CD4-positive, CD25-positive, alpha-beta regulatory T cell (primary cell): ENCODE measurements at regions not wholly inside any gene's neighbourhood (a gene's known extent, or its start where the extent isn't known, plus 50 kb on each side); places are given as distances from the start of the nearest gene placed in this dataset.
A peak's percentile ranks its signal among the peaks of the same experiment; 100 is the strongest.

Experiments
- ATAC-seq, 2 donors: fragments of 150-1000 bp; cut with Tn5 transposase; one replicate each; pipeline ENCODE4 v1.10.0; 2021; ENCODE audit warnings: low read depth in 2 of 2, moderate number of reproducible peaks in 2 of 2, moderate library complexity in 1 of 2
- DNase-seq, 3 donors: peaks; one replicate each; pipeline versions ENCODE4 v3.0.0 to v3.0.0-alpha.2; 2012 to 2022; ENCODE audit warnings: mixed read lengths in 1 of 3
- H3K27ac ChIP-seq: one replicate; pipeline ENCODE4 v1.7.0; 2013; ENCODE audit warnings: mild to moderate bottlenecking, low read length; ENCODE audit not compliant: insufficient read depth, poor library complexity, severe bottlenecking
- H3K27me3 ChIP-seq: one replicate; pipeline ENCODE4 v1.7.0; 2013; ENCODE audit warnings: low read length; ENCODE audit not compliant: control insufficient read depth, insufficient read depth
- H3K36me3 ChIP-seq: one replicate; pipeline ENCODE4 v1.7.0; 2013; ENCODE audit warnings: mild to moderate bottlenecking, low read length, moderate library complexity; ENCODE audit not compliant: control insufficient read depth, insufficient read depth
- H3K4me1 ChIP-seq: 2 replicates; pipeline ENCODE4 v1.7.0; 2013; ENCODE audit warnings: mild to moderate bottlenecking, low read length; ENCODE audit not compliant: insufficient read depth, control insufficient read depth, poor library complexity, severe bottlenecking
- H3K4me3 ChIP-seq: one replicate; pipeline ENCODE4 v1.7.0; 2013; ENCODE audit warnings: low read depth, mild to moderate bottlenecking, low read length, moderate library complexity
- H3K9me3 ChIP-seq, 2 experiments: 1 replicate in 1 of 2; 2 replicates in 1 of 2; pipeline ENCODE4 v1.7.0; 2013; ENCODE audit warnings: low read length in 2 of 2, mild to moderate bottlenecking in 1 of 2, moderate library complexity in 1 of 2; ENCODE audit not compliant: control insufficient read depth in 2 of 2
- H3K27ac Mint-ChIP-seq, 3 donors: one replicate each; pipeline ENCODE4 v1.8.0; 2020 to 2022; ENCODE audit warnings: mild to moderate bottlenecking in 3 of 3, mixed read lengths in 3 of 3, moderate library complexity in 2 of 3
- H3K27me3 Mint-ChIP-seq: one replicate; pipeline ENCODE4 v1.8.0; 2022; ENCODE audit warnings: mild to moderate bottlenecking, mixed read lengths
- H3K36me3 Mint-ChIP-seq: one replicate; pipeline ENCODE4 v1.8.0; 2020; ENCODE audit warnings: mixed read lengths
- H3K4me1 Mint-ChIP-seq, 4 donors: one replicate each; pipeline ENCODE4 v1.8.0; 2020 to 2022; ENCODE audit warnings: mixed read lengths in 4 of 4, mild to moderate bottlenecking in 1 of 4
- H3K4me3 Mint-ChIP-seq, 4 donors: one replicate each; pipeline ENCODE4 v1.8.0; 2020 to 2022; ENCODE audit warnings: mild to moderate bottlenecking in 4 of 4, mixed read lengths in 4 of 4, moderate library complexity in 3 of 4
- H3K9me3 Mint-ChIP-seq, 7 donors: one replicate each; pipeline ENCODE4 v1.8.0; 2020 to 2022; ENCODE audit warnings: mixed read lengths in 7 of 7, mild to moderate bottlenecking in 3 of 7, moderate library complexity in 2 of 7

DNA sequence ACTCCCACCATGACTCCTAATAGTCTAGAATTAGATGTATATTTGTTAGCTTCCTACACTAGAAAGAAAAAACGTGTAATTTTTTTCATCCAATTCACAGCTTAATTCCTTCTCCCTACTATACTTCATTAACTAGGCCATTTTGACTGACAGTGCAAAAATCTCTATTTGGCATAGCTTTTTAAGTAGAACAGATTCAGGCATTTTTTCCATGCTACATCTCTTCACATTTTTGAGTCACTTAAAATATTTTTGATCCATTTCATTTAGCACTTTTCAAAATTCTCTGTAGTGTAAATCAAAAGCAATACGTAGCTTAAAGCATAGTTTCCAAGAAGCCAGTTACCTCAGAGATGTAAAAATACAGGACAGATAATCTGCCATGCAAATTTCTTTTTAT, 391.1 kb upstream of the NPVF start:
- Mint-ChIP-seq H3K27ac (no peak overlapping the region), H3K27me3 (peaks cover 5% of the 10 kb centered on the region), H3K36me3 (no peaks in the 10 kb centered on the region), H3K4me3 (no peak overlapping the region), H3K4me1 (peaks cover 0 to 17% (median 12%) of the 10 kb centered on the region in 4 donors), H3K9me3 (peaks cover 0 to 2% (median 0%) of the 10 kb centered on the region in 7 donors)
- Histone ChIP-seq H3K36me3 (no peaks in the 10 kb centered on the region), H3K4me3 (no peak overlapping the region), H3K27me3 (no peaks in the 10 kb centered on the region), H3K4me1 (peaks cover 7% of the 10 kb centered on the region), H3K9me3 (no peaks in the 10 kb centered on the region), H3K27ac (no peak overlapping the region)
- DNase-seq = no peak
- ATAC-seq = no peak

DNA sequence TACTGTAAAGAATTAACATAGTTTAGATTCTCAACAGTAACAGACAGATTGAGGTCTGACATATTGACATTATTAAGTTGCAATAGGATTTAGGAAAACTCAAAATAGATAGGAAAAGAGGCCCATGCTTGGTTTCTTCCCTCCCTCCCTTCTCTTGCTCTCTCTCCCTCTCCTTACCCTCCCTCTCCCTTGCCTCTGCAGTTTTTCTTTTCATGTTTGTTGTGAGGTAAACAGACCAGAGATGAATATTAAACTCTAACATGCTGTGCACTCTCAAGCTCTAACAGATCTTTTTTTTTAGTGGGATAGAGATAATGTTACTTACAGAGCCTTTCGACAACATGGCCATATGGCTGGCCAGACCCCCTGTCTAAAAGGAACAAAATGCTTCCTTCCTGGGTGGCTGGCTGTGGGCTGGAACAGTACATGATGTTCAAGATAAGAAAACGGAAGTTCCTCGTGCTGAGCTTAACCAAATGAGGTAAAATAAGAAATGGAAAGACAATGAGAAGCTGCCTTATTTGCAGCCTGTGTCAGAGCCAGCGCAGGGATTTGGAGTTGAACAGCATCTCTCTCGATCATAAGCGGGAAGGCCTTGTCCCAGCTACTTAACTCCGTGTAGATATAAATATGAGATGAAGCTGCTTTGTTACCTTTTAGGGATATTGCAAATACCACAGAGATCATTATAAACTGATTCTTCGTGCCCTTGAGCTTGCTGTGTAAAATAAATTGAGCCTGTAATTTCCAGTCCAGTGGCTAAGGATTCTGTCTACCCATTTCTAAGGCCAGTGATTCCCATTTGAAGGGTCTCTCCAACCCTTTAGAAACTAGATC, 391.9 kb upstream of the NPVF start:
- H3K9me3 ChIP-seq = no peaks in the 10 kb centered on the region
- no peaks in the 10 kb centered on the region for H3K27me3 ChIP-seq
- no peaks in the 10 kb centered on the region for H3K36me3 Mint-ChIP-seq
- peak overlapping the region; percentile 37 to 95 (median 60) for H3K27ac Mint-ChIP-seq
- H3K4me3 Mint-ChIP-seq = peak overlapping the region in 2 of 4 donors; percentile 64 to 67
- H3K36me3 ChIP-seq = no peaks in the 10 kb centered on the region
- DNase-seq = peak in 2 of 3 donors; percentile 8 to 35
- peak overlapping the region; percentile 45 for H3K4me3 ChIP-seq
- H3K4me1 ChIP-seq = peaks cover 7% of the 10 kb centered on the region
- H3K4me1 Mint-ChIP-seq = peaks cover 0 to 17% (median 12%) of the 10 kb centered on the region in 4 donors
- peak in 1 of 2 donors; percentile 67 for ATAC-seq
- H3K27me3 Mint-ChIP-seq = peaks cover 5% of the 10 kb centered on the region
- no peak overlapping the region for H3K27ac ChIP-seq
- peaks cover 0 to 2% (median 0%) of the 10 kb centered on the region in 7 donors for H3K9me3 Mint-ChIP-seq

DNA sequence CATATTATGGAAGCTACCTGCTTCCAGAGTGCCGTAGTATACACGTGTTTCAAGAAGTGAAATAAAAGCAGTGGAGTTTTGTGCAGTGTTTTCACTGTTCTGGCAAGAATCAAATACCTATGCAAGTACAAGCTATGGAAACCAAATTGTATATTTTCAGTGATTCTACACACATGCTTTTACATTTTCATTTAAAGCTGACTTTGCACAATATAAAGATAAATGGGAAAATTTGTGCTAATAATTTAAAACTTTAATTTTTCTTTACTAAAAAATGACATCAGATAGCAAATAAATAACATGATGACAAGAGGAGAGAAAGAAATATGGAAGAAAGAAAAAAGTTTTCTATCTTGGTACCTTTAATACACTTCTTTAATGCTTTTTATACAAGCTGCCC, 393.7 kb upstream of the NPVF start:
- no peak overlapping the region for H3K27ac ChIP-seq
- H3K4me1 Mint-ChIP-seq = peaks cover 0 to 17% (median 12%) of the 10 kb centered on the region in 4 donors
- H3K4me1 ChIP-seq = peaks cover 7% of the 10 kb centered on the region
- no peaks in the 10 kb centered on the region for H3K36me3 Mint-ChIP-seq
- no peak overlapping the region for H3K27ac Mint-ChIP-seq
- ATAC-seq = no peak
- H3K4me3 Mint-ChIP-seq = no peak overlapping the region
- no peak overlapping the region for H3K4me3 ChIP-seq
- no peaks in the 10 kb centered on the region for H3K36me3 ChIP-seq
- no peak for DNase-seq
- H3K27me3 ChIP-seq = no peaks in the 10 kb centered on the region
- H3K27me3 Mint-ChIP-seq = no peaks in the 10 kb centered on the region
- H3K9me3 Mint-ChIP-seq = peaks cover 0 to 2% (median 0%) of the 10 kb centered on the region in 7 donors
- H3K9me3 ChIP-seq = no peaks in the 10 kb centered on the region

DNA sequence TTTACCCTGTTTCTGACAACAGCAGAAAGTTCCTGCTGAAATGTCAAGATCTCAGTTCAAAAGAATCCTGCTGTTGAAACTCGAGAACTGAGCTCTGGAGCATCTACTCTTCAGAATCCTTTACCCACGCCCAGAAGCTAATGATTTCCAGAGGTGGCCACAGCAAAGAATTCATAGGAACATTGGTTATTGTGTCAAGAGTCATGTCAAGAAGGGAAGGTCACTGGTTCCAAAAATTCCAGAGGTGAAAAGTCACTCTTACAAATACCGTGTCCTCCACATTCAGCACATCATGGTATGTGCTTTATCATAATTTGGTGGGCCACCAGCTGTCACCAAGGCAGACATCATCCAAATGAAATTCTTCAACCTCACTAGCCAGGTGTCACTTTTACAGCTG, 394.4 kb upstream of the NPVF start:
- peaks cover 0 to 2% (median 0%) of the 10 kb centered on the region in 7 donors for H3K9me3 Mint-ChIP-seq
- H3K4me1 ChIP-seq = peaks cover 7% of the 10 kb centered on the region
- H3K27ac Mint-ChIP-seq = no peak overlapping the region

GRCh38 chr7:25624051-25624450, 395.8 kb upstream of the NPVF start:
- peaks cover 7% of the 10 kb centered on the region for H3K4me1 ChIP-seq
- H3K9me3 ChIP-seq = no peaks in the 10 kb centered on the region
- peaks cover 0 to 2% (median 0%) of the 10 kb centered on the region in 7 donors for H3K9me3 Mint-ChIP-seq
- peaks cover 0 to 17% (median 12%) of the 10 kb centered on the region in 4 donors for H3K4me1 Mint-ChIP-seq
- H3K36me3 ChIP-seq = no peaks in the 10 kb centered on the region
- no peaks in the 10 kb centered on the region for H3K27me3 ChIP-seq
- DNase-seq (no peak), ATAC-seq (no peak)
- no peak overlapping the region for H3K27ac Mint-ChIP-seq
- no peak overlapping the region for H3K27ac ChIP-seq
- no peak overlapping the region for H3K4me3 ChIP-seq
- no peaks in the 10 kb centered on the region for H3K36me3 Mint-ChIP-seq
- H3K4me3 Mint-ChIP-seq = no peak overlapping the region
- H3K27me3 Mint-ChIP-seq = no peaks in the 10 kb centered on the region

More for the DNA sequence above, 394.4 kb upstream of the NPVF start:
- H3K27me3 Mint-ChIP-seq = no peaks in the 10 kb centered on the region
- DNase-seq (no peak), ATAC-seq (no peak)
- Histone ChIP-seq H3K9me3 (no peaks in the 10 kb centered on the region), H3K27ac (no peak overlapping the region), H3K27me3 (no peaks in the 10 kb centered on the region), H3K4me3 (no peak overlapping the region), H3K36me3 (no peaks in the 10 kb centered on the region)
- H3K4me3 Mint-ChIP-seq = no peak overlapping the region
- no peaks in the 10 kb centered on the region for H3K36me3 Mint-ChIP-seq
- peaks cover 0 to 17% (median 12%) of the 10 kb centered on the region in 4 donors for H3K4me1 Mint-ChIP-seq

DNA sequence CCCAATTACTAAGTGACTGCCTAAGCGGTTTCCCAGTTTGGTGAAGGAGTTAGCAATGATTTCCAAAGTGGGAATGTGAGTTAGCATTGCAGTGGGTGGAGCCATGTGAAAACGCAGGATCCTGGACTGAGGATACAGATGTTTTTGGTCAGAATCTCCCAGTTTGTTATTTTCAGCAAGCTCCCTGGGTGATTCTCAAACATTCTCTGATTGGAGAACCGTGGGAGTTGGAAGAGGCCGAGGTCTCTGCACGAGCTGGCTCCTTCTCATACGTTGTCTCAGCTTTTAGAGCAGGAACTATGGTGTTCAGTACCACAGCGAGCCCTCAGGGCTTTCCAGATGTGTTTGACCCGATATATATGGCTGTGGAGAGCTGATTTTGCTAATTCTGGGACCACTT, 396.5 kb upstream of the NPVF start:
- no peak overlapping the region for H3K4me3 ChIP-seq
- H3K36me3 ChIP-seq = no peaks in the 10 kb centered on the region
- H3K27ac Mint-ChIP-seq = peak overlapping the region in 1 of 3 donors; percentile 16
- no peak for DNase-seq
- H3K9me3 Mint-ChIP-seq = peaks cover 0 to 2% (median 0%) of the 10 kb centered on the region in 7 donors
- H3K27me3 Mint-ChIP-seq = peaks cover 2% of the 10 kb centered on the region
- no peaks in the 10 kb centered on the region for H3K9me3 ChIP-seq
- no peaks in the 10 kb centered on the region for H3K36me3 Mint-ChIP-seq
- H3K27ac ChIP-seq = no peak overlapping the region
- ATAC-seq = no peak
- H3K4me1 Mint-ChIP-seq = peaks cover 0 to 13% (median 9%) of the 10 kb centered on the region in 4 donors
- no peaks in the 10 kb centered on the region for H3K27me3 ChIP-seq
- H3K4me1 ChIP-seq = peaks cover 7% of the 10 kb centered on the region
- H3K4me3 Mint-ChIP-seq = no peak overlapping the region

DNA sequence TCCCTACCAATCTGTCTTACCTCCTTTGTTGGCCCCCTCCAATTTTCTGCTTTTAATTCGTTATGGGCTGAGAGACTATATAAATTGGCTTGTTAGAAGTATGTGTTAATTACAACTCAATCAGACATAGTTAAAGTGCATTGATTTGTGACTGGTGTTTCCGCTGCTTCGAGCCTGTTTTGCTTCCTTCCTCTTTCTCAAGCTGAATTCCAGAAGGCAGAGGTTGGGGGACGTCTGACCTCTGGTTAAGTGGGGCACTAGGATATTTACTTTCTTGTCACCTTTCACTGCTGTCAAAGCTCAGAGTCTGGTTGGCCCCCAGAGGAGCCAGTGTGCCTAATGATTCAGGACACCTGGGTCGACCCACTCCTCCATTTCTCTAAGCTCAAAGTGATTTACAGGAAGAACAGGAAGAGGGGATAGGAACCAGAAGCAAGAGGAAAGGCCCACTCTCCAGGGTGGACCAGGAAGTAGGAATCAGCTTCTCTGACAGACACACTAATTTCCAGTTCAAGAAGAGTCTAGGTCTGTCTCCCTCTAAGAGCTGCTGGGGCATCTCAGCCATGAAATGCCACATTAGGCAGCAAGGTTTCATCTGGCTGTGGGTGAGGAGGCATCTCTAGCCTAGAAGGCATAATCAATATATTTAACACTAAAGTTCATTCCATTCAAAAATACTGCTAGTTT, 397.2 kb upstream of the NPVF start:
- Histone ChIP-seq H3K27me3 (no peaks in the 10 kb centered on the region), H3K27ac (no peak overlapping the region), H3K4me1 (peaks cover 5% of the 10 kb centered on the region), H3K9me3 (no peaks in the 10 kb centered on the region), H3K36me3 (no peaks in the 10 kb centered on the region), H3K4me3 (no peak overlapping the region)
- peak overlapping the region in 1 of 3 donors; percentile 16 for H3K27ac Mint-ChIP-seq
- DNase-seq (no peak), ATAC-seq (no peak)
- H3K9me3 Mint-ChIP-seq = no peaks in the 10 kb centered on the region
- no peak overlapping the region for H3K4me3 Mint-ChIP-seq
- peaks cover 4% of the 10 kb centered on the region for H3K27me3 Mint-ChIP-seq
- no peaks in the 10 kb centered on the region for H3K36me3 Mint-ChIP-seq
- H3K4me1 Mint-ChIP-seq = peaks cover 0 to 7% (median 6%) of the 10 kb centered on the region in 4 donors
